GM12878 (cell line): ENCODE measurements at regions not wholly inside any gene's neighbourhood (a gene's known extent, or its start where the extent isn't known, plus 50 kb on each side); places are given as distances from the start of the nearest gene placed in this dataset.

Experiments
- CHD1 ChIP-seq: IDR thresholded peaks from 2 replicates; pipeline ENCODE4 v1.6.1; 2012; ENCODE audit warnings: low read depth, low read length, improper control_type of control experiment
- CHD4 ChIP-seq: fragments of 200-600 bp; sonication (generic); IDR thresholded peaks from 2 replicates; pipeline ENCODE4 v1.6.1; 2016; ENCODE audit warnings: mild to moderate bottlenecking
- EZH2 ChIP-seq: IDR thresholded peaks from 2 replicates; pipeline ENCODE4 v1.6.1; 2012; ENCODE audit warnings: low read depth, mild to moderate bottlenecking, control low read depth, inconsistent platforms, low read length, borderline replicate concordance; ENCODE audit not compliant: control insufficient read depth
- FOXM1 ChIP-seq: IDR thresholded peaks from 2 replicates; pipeline ENCODE4 v1.6.1; 2012; ENCODE audit warnings: low read depth, mild to moderate bottlenecking, inconsistent platforms, low read length, moderate library complexity
- HDGF ChIP-seq: fragments of 450-650 bp; IDR thresholded peaks from 2 replicates; pipeline ENCODE4 v1.6.1; 2016; ENCODE audit warnings: antibody characterized with exemption
- POLR2A ChIP-seq: IDR thresholded peaks from 2 replicates; pipeline ENCODE4 v1.6.1; 2011; ENCODE audit warnings: low read depth, mild to moderate bottlenecking, low read length
- RBBP5 ChIP-seq: fragments of 200-600 bp; sonication (generic); conservative IDR thresholded peaks from 2 replicates; pipeline ENCODE4 v1.6.1; 2016
- SMAD5 ChIP-seq: IDR thresholded peaks from 2 replicates; pipeline ENCODE4 v1.6.1; 2016; ENCODE audit warnings: antibody characterized with exemption, low read depth
- TCF7 ChIP-seq: IDR thresholded peaks from 2 replicates; pipeline ENCODE4 v1.6.1; 2014; ENCODE audit warnings: antibody characterized with exemption, borderline replicate concordance
- TF ChIP-seq, protein P1 (sequence below), 3 experiments: IDR thresholded peaks in 2 of 3; conservative IDR thresholded peaks in 1 of 3; 2 replicates each; pipeline ENCODE4 v1.5.1; 2011; ENCODE audit warnings: low read depth in 3 of 3, low read length in 3 of 3, mild to moderate bottlenecking in 3 of 3, control low read depth in 2 of 3, moderate library complexity in 2 of 3, inconsistent platforms in 1 of 3, mixed read lengths in 1 of 3; ENCODE audit not compliant: control insufficient read depth in 2 of 3, insufficient read depth in 1 of 3; ENCODE audit errors: extremely low read depth in 1 of 3

DNA sequence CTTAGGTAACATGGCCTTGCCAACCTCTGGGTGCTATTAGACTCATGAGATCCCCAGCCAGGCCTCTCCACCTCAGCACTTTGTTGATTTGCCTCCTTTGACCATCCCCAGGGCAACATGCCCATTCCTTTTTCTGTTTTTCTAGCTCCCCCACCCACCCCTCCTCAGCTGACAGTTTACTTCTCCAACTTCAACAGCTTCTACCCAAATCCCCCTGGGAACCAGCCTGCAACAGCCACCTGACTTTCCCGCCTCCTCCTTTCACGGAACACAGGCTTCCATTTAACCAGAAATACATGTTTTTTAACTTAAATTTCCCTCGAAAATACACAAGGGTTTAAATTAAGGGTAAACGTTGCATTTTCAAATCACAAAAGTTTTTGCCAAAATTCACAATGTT, 117.3 kb downstream of the DLEU7 start:
- TF ChIP-seq CHD4: no peak
- no peak for TF ChIP-seq SMAD5
- TF ChIP-seq, protein P1, sequence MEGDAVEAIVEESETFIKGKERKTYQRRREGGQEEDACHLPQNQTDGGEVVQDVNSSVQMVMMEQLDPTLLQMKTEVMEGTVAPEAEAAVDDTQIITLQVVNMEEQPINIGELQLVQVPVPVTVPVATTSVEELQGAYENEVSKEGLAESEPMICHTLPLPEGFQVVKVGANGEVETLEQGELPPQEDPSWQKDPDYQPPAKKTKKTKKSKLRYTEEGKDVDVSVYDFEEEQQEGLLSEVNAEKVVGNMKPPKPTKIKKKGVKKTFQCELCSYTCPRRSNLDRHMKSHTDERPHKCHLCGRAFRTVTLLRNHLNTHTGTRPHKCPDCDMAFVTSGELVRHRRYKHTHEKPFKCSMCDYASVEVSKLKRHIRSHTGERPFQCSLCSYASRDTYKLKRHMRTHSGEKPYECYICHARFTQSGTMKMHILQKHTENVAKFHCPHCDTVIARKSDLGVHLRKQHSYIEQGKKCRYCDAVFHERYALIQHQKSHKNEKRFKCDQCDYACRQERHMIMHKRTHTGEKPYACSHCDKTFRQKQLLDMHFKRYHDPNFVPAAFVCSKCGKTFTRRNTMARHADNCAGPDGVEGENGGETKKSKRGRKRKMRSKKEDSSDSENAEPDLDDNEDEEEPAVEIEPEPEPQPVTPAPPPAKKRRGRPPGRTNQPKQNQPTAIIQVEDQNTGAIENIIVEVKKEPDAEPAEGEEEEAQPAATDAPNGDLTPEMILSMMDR (IDR thresholded peaks at IDR 0.05 in 2 of 3, conservative IDR thresholded peaks at IDR 0.05 in 1 of 3; ENCODE audit: control insufficient read depth in 2 of 3, extremely low read depth in 1 of 3, insufficient read depth in 1 of 3, low read depth in 3 of 3, low read length in 3 of 3): no peak
- TF ChIP-seq TCF7: no peak
- no peak for TF ChIP-seq POLR2A
- no peak for TF ChIP-seq RBBP5
- TF ChIP-seq EZH2: no peak
- no peak for TF ChIP-seq FOXM1
- TF ChIP-seq CHD1: no peak
- TF ChIP-seq HDGF: no peak
